ENCODE measurements at regions not wholly inside any gene's neighbourhood (a gene's known extent, or its start where the extent isn't known, plus 50 kb on each side); places are given as distances from the start of the nearest gene placed in this dataset.

DNA sequence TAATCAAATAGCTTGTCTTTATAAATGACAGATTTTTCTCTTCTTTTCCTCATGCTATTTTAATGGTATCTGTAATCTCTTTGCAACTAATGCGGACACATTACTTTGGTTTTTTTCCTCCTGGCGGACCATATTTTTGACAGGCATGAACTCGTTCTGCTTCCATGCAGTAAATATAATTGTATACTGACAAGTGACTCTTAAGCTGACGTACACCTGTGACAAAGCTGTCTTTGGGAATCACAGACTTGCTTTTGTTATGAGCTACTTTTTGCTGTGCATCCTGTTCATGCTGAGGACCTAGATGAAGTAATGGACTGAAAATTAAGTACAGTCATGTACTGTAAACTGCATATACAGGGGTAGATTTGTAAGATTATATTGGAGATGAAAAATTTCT lies 434.3 kb upstream of the TMTC1 start:
- TF ChIP-seq, protein P1, sequence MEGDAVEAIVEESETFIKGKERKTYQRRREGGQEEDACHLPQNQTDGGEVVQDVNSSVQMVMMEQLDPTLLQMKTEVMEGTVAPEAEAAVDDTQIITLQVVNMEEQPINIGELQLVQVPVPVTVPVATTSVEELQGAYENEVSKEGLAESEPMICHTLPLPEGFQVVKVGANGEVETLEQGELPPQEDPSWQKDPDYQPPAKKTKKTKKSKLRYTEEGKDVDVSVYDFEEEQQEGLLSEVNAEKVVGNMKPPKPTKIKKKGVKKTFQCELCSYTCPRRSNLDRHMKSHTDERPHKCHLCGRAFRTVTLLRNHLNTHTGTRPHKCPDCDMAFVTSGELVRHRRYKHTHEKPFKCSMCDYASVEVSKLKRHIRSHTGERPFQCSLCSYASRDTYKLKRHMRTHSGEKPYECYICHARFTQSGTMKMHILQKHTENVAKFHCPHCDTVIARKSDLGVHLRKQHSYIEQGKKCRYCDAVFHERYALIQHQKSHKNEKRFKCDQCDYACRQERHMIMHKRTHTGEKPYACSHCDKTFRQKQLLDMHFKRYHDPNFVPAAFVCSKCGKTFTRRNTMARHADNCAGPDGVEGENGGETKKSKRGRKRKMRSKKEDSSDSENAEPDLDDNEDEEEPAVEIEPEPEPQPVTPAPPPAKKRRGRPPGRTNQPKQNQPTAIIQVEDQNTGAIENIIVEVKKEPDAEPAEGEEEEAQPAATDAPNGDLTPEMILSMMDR (IDR thresholded peaks at IDR 0.05), result no peak
- TF ChIP-seq EP300 (IDR thresholded peaks at IDR 0.05) (no peak), POLR2A (IDR thresholded peaks at IDR 0.05) (no peak), POLR2AphosphoS5 (IDR thresholded peaks at IDR 0.05) (no peak)

Measured in gastroesophageal sphincter (tissue), 3 donors.